WI38 (cell line): ENCODE measurements at regions not wholly inside any gene's neighbourhood (a gene's known extent, or its start where the extent isn't known, plus 50 kb on each side); places are given as distances from the start of the nearest gene placed in this dataset.
"Not testable (repeated sequence)": the region's sequence is repeated elsewhere in the genome, so short reads cannot be mapped to it uniquely, and the experiment has no call there.

Experiments
- H3K4me3 ChIP-seq: 2 replicates; pipeline ENCODE4 v1.5.1; 2011; ENCODE audit warnings: low read depth, mild to moderate bottlenecking, control low read depth, low read length
- CTCF ChIP-seq: IDR thresholded peaks from 2 replicates; pipeline ENCODE4 v1.5.1; 2012; ENCODE audit warnings: low read depth, mild to moderate bottlenecking, control low read depth, low read length

- TF ChIP-seq CTCF = no peak
- no peak overlapping the region for H3K4me3 ChIP-seq
These were observed 103.3 kb downstream of the DLEU7 start for GRCh38 chr13:50740052-50740741.

- no peak overlapping the region for H3K4me3 ChIP-seq
- no peak for TF ChIP-seq CTCF
These were observed 101.1 kb downstream of the DLEU7 start for GRCh38 chr13:50742353-50742752.

- no peak for TF ChIP-seq CTCF
These were observed 100.5 kb downstream of the DLEU7 start for GRCh38 chr13:50742968-50743367.

GRCh38 chr13:50744116-50744660 is 99.3 kb downstream of the DLEU7 start:
- H3K4me3 ChIP-seq = no peak overlapping the region
- TF ChIP-seq CTCF = no peak

More at GRCh38 chr13:50742968-50743367, 100.5 kb downstream of the DLEU7 start:
- no peak overlapping the region for H3K4me3 ChIP-seq

- H3K4me3 ChIP-seq = no peak overlapping the region
- no peak for TF ChIP-seq CTCF
These were observed 97.9 kb downstream of the DLEU7 start for GRCh38 chr13:50745542-50746115.

- H3K4me3 ChIP-seq = no peak overlapping the region
- no peak for TF ChIP-seq CTCF
These were observed 95.6 kb downstream of the DLEU7 start for GRCh38 chr13:50747737-50748350.

- not testable (repeated sequence) for H3K4me3 ChIP-seq
These were observed 90.3 kb downstream of the DLEU7 start for GRCh38 chr13:50753221-50753620.

- H3K4me3 ChIP-seq = not testable (repeated sequence)
These were observed 87.4 kb downstream of the DLEU7 start for GRCh38 chr13:50755862-50756685.
